ENCODE measurements at regions not wholly inside any gene's neighbourhood (a gene's known extent, or its start where the extent isn't known, plus 50 kb on each side); places are given as distances from the start of the nearest gene placed in this dataset.
"Not testable (repeated sequence)": the region's sequence is repeated elsewhere in the genome, so short reads cannot be mapped to it uniquely, and the experiment has no call there.

DNA sequence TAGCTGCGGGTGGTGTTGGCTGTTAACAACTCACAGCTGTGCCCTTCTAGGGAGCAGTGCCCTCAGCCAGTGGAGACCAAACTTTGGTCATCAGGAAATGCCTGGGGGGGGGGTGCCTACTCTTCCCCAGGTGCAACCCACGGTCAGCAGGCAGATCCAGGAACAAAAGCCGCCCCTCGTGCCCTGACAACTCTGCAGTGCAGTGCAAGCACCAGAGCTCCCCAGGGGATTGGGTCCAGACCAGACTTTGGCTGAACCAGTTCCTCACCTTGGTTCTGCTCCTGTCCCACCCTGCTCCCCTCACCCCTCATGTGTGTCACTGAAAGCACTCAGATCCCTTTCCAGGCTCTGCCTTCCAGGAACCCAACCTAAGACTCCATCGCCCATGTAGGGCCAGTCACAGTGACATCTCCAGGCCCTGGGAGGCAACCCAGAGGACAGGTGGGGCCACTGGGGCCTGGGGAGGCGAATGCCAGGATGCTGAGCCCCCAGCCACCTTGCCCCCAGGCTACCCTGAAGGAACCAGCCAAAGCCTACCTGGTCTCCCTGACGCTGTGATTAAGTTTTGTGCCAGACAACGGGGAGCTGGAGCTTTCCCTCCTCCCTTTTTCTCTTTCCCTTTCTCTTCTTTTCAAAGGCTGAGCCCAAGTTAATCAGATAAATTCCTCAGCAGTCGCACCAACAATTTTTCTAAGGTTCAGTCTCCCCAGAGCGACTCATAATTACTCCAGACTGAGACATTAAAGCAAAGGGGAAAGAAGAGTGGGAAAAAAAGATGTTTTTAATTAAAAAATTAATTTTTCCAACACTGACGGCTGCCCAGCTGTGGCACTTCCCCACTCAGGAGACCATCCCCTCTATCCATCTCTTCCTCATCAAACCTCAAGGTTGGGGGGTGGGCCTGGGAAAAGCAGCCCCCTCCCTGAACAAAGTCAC, 207.5 kb upstream of the LINGO1 start:
- no peak for DNase-seq (ENCODE audit: low spot score)

DNA sequence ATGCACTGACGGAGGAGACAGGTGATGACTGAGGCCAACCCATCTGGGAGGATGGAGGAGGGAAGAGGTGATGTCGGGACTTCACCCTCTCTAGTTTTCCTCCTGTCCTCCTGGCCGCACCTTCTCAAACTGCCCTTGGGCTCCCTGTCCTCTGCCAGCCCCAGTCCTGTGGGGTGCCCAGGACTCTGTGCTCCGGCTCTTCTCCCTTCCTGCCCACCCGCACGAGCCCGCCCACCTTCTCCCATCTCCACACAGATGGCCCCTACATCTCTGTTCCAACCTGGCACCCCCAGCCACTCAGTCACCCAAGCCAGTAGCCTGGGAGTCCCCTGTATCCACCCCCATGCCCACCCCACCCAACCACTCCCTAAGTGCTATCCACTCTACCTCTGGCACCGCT, 206.7 kb upstream of the LINGO1 start:
- no peak for DNase-seq (ENCODE audit: low spot score)

DNA sequence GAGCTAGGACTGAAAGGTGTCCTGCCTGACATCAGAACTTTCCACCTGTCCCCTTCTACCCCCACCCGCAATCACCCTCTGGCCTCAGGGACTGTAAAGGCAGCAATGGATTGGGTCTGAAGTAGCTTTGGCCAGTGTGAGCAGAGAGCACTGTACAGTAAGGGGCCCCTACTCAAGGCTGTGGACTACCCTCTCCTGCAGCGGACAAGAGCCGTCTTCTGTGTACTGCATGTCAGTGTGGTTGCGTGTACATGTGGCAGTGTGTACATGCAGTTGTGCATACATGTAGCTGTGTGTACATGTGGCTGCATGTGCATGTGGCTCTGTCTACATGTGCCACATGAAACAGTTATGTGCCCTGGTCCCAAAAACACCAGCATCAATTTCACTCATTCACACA, 205.9 kb upstream of the LINGO1 start:
- DNase-seq (ENCODE audit: low spot score): no peak

DNA sequence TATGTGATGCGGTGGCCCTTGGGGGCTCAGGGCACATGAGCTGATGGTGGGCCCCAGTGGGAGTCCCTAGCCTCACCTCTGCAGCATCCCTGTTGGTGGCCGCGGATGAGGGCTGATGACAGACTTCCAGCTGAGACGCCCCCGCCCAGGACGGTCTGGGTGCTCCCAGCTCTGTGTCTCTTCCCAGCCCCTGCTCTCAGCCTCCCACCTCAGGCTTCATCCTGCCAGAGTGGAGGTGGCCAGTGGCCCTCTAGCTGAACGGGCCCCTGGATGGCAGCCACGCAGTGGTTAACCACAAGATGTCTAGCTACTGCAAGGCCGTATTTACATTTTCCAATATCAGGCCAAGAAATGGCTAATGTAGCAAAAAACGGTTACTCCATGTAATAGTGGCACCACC, 205.3 kb upstream of the LINGO1 start:
- no peak for DNase-seq (ENCODE audit: low spot score)

DNA sequence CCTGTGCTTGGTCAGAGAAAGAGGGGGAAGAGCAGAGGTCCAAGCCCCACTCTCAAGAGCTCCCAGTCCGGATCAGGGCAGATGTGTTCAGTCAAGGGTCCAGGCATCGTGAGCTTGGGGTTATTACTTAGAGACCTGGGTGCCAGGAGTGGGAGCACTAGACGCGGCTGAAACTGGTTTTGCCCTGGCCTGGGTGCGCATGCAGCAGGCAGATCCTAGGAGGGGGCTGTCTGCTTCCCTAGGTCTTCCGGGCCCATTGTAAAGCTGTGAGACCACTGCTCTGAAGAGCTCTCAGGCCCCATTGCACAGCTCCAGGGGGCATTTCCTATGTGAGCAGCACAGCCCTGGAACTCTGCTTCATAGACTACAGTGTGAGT, 204.9 kb upstream of the LINGO1 start:
- no peak for DNase-seq (ENCODE audit: low spot score)

DNA sequence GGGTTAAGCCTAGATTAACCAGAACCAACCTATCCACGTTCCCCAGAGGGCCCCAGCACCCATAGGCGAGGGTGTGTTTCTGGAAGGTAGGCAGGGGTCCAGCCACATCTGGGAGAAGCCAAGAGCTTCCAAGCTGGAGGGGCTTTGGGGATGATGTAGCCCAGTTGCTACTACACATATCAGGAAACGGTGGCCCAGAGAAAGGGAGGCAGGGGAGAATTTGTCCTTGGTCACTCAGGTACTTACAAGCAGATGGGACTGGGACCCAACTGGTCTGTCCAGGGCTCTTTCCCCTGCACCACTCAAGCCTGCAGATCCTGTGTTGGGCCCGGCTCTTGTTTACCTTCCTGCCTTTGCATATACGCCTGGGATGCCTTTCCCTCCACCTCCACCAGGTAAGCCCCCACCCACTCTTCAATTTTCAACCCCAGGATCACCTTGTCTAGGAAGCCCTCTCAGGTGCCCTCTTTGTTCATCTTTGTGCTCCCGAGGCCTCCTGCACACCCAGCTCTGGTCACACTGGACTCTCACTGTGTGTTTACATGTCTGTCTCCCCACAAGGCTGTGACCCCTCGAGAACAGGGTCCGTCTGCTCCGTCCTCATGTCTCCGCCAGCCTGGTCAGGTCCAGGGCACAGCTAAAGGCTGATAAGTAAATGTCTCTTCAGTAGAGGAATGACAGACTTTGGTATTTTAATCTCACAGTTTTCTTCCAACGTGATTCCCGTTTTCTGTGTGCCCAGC, 204.4 kb upstream of the LINGO1 start:
- no peak for DNase-seq (ENCODE audit: low spot score)

DNA sequence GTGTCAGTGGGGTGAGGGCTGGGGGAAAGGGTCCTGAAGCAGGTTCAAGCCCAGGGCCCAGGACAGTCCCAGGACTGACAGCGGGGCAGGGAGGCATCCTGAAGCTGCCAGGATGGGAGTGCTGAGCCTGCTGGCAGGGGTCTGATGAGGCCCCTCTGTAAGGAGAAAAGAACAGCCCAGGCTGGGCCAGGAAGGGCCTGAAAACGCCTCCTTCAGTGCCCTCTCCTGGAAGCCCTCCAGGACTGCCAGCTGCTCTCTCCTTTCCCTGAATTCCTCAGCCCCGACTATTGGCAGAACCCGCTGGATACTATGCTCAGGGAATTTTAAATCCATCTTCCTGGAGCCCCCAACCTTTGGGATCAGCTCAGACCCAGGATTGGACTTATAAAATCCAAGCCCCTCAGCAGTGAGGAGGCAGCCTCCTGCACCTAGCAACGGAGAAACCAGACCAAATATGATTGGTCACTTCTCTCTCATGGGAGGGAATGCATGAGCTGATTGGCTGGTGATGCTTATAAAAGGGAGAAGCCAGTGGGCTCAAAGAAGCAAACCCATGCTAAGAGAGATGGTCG, 203.5 kb upstream of the LINGO1 start:
- peak; percentile 75 for DNase-seq (ENCODE audit: low spot score)

DNA sequence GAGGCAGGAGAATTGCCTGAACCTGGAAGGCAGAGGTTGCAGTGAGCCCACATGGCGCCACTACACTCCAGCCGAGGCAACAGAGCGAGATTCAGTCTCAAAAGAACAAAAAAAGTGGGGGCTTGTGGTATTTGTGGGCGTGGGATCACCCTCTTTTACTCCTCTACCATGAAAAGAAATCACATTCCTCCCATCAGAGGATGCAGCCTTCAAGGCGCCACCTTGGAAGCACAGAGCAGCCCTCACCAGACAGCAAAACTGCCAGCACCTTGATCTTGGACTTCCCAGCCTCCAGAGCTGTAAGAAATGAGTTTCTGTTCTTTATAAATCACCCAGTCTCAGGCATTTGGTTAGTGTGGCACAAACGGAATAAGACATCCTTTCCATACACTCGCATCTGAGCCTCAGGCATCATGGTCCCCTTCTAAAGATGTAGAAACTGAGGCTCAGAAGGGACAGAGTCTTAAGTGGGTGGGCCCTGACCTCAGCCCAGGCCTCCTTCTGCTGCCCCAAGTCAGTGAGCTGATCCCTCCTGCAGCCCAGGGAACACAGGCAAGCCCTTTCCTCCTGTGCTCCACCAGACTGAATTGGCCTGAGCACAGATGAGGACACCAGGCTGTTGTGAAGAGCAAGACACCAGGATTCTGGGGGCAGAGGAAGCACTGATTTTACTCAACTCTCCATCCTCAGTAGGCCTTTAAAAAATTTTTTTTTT, 201.7 kb upstream of the LINGO1 start:
- DNase-seq (ENCODE audit: low spot score): no peak

DNA sequence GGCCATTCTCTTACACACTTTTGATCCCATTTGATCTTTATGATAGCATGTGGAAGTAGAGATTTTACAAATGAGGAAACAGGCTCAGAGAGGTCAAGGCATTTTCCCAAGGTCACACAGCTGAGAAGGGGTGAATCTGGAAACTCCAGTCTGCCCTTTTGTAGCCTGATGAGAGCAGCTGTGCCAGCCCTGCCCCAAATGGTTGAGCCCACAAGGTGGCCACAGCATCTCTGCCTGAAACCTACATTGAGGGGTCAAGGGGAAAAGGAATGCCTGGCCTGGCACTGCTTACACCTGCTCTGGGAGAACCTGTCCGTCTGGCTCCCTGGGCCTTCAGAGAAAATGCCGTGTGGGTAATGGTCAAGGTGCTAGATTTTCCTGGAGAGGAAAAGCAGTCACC, 200.2 kb upstream of the LINGO1 start:
- no peak for DNase-seq (ENCODE audit: low spot score)

DNA sequence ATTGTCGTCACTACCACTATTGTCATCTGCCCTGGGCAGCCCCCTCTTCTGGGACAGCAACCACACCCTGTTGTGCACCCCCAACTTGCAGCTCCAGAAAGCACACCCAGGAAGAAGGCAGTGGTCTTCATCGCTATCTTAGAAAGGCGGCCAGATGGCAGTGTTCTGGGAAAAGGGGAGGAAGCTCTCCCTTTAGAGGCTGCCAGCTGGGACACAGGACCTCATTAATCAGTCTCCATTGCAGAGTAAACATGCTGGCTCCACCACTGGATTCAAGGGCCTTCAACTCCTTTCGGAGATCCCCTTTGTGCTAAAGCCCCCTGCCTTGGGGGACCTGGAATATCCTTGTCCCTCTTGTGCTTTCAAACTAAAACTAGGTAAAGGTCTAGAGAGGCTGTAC, 199.3 kb upstream of the LINGO1 start:
- DNase-seq (ENCODE audit: low spot score): no peak

DNA sequence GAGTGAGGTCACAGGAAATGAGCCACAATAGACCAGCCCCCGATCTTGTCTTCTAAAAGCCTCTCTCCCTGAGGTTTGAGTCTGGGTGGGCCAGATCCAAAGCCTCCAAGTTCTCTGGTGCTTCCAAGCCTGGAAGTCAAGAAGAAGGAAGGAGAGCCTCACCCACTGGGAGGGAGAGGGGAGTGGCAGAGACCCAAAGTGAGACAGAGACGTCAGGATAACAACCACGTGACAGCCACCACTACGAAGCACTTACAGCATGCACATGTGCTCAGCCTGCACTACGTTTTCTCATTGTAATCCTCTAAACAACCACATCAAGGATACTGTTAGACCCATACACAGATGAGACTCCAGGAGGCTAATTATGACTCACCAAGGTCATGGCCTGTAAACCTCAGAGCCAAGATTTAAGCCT, 197.3 kb upstream of the LINGO1 start:
- DNase-seq (ENCODE audit: low spot score): peak; percentile 50

DNA sequence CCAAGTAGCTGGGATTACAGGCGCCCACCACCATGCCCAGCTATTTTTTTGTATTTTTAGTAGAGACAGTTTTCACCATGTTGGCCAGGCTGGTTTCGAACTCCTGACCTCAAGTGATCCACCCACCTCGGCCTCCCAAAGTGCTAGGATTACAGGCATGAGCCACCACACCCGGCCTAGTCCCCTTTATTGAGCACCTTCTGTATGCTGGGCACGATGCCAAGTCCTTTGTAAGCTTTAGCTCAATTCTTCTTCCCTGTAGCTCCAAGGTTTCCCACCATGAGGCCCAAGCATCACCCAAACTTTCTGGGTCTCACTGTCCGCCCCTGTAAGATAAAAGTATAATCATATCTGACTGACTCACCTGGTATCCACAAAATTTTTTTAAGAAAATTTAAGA, 196.6 kb upstream of the LINGO1 start:
- DNase-seq (ENCODE audit: low spot score): not testable (repeated sequence)

DNA sequence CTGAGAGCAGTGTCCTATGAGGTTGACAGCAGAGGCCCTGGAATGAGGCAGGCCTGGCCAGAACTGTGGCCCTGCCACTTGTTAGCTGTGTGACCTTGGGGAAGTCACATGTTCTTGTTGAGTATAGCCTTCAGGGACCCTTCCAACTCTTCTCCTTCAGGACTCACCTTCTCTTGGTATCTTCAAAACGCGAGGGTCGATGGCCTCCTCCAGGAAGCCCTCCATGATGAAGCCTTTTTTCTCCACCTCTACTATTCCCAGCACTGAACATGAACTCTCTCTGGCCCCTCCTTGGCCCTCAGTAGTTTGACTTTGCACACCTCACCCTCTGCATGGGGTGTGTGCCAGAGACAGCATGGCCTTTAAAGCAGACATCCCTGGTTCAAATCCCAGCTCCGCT, 195.1 kb upstream of the LINGO1 start:
- DNase-seq (ENCODE audit: low spot score): no peak

DNA sequence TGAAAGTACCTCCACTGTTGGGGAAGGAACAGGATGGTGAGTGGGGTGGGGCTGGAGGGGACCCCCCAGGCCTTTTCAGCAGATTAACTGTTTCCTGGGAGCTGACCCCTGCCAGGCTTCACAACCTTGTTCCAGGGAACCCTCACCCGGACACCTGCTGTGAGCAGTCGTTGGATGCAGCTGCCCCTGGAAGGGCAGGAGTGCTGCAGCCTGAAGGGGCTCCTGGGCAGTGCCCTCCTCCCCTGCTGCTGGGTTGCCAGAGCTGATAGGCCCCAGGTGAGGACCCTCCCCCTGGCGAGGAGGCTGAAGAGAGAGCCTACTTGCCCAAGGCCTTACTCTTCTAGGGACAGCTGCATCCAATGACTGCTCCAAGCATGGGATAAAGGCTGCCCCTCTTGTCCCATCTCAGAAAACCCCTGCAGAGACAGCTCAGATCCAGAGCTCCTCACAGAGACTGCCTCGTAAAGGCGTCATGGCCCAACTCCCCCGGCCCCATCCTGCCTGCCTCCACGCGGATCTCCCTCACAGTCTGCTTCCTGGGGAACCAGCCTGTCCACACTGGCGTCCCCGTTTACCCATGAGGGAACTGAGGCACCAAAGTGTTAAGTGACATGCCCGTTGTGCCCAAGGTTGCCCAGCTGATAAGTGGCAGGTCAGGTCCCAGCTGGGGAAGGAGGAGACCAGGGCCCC, 193.4 kb upstream of the LINGO1 start:
- no peak for DNase-seq (ENCODE audit: low spot score)

DNA sequence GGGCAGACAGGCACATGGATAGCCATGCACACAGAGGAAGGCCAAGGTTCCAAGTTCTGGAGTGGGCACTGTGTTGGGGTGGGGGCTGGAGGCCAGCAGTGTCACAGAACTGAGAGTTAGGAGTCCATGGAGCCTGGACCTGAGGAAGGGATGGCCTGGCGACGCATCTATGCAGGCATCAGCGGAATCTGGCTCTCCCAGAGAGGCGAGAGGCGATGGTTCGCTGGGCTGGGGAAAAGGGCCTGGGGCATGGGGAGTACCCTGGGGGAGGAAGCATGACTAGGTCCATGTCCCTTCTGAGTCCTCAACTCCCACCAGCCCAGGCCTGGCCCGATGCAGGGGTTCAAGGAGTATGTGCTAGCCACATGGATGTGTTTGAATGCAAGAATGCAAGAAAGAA, 192.8 kb upstream of the LINGO1 start:
- no peak for DNase-seq (ENCODE audit: low spot score)

DNA sequence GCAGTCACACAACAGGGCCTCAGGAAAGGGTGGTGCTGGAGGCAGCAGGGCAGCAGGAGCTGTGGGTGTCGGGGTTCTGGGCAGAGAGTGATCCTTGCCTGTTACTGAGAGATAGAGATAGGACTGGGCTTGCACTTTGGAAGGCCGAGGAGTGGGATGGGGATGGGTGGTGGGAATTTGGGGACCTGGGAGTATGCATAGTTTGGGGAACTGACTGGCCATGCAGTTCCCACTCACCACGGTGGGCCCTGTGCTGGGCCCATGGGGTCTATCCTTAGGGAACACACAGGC, 192.5 kb upstream of the LINGO1 start:
- no peak for DNase-seq (ENCODE audit: low spot score)

DNA sequence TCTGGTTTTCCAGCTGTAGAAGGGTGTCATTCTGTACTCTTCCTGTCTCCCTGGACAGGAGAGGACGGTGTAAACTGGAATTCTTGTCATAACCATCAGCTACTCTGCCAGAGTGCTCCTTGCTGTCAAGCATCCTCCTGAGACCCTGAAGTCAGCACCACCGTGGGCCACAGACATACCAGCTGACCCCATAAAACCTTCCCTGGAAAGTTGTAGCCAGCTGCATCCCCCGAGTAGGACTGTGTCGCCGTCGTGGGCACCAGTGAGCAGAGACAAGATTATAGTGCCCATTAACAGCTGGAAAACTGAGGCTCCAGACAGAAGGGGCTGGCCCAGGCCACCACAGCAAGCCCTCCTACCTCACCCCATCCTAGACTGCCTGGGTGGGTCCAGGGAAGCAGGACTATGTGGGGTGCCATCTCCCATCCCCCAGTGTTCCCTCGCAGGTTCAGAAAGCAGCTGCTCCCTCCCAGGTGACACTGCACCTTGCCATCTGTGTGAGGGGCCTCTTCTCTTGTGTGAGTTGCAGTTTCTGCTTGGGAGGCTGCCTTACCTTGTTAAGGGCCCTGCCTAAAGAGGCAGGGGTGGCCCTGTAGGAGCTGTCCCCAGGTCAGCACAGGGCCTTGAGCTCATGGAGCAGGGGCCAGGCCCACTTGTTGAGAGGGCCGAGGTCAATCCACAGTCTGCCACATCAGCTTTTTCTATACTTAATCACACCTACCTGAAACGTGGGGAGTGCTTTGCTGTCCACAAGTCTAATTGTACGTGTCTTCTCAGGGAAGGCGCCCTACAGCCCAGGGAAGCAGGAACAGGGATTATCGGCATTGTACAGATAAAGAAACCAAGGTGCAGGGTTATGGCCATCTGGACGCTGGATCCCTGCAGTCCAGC, 191.9 kb upstream of the LINGO1 start:
- no peak for DNase-seq (ENCODE audit: low spot score)

DNA sequence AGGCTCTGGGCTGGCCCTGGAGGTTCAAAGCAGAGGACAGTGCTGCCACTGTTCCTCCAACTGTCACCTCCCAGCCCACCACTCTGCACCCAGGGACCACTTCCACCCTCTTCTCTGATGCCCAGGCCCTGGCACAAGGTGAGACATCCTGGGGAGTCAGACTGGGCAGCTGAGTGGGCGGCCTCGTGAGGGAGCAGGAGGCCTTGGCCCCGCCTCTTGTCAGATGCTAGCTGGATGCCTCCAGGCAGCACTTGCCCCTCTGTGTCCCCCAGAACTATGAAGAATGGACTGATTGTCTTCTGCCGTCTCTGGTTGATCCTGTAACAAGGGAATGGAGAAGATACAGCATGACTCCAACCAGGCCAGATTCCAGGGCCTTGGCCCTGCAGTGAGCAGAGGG, 191.0 kb upstream of the LINGO1 start:
- no peak for DNase-seq (ENCODE audit: low spot score)

DNA sequence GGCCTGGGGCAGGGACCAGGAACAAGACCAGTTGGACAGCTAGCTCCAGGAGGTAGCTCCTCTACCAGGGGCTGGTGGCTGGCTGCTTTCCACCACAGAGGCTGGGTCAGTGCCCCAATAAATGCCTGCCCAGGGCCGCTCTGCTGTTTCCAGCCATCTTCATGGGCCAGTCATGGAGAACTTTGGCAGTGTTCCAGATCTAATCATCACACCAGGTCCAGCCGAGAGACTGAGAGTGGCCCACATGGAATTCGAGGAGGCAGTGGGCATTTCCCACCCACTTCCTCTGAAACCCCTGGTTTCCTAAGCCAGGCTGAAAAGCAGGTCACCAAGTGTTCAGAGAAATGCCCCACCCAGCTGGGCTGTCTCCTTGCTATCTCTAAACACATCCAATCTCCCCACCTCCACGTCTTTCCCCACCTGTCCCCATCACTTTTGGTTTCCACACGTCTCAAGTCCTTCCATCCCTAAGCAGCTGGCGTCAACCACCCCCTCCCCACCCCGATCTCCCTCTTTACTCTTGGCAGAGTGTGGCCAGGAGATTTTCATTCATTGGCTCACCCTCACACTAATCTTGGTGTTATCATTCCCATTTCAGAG, 190.0 kb upstream of the LINGO1 start:
- DNase-seq (ENCODE audit: low spot score): no peak

DNA sequence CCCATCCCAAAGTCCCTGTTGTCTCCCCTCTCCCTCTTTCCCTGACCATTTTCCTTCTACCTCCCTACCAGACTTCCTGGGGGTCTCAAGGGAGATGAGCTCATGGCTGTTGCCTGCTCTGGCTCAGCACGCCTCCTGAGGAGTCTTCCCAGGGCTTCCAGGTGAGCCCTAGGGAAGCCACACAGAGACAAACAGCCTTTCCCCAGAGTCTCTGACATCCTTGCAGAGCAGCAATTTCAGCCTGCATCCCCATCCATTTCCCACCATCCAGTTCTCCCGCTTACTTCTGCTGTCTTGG, 189.2 kb upstream of the LINGO1 start:
- no peak for DNase-seq (ENCODE audit: low spot score)

Data from AG08395 (cell line).